ENCODE measurements at regions not wholly inside any gene's neighbourhood (a gene's known extent, or its start where the extent isn't known, plus 50 kb on each side); places are given as distances from the start of the nearest gene placed in this dataset.

GRCh38 chr11:97225794-97226193 lies 836.0 kb downstream of the JRKL start:
- no peak for DNase-seq (ENCODE audit: low spot score)
- no peak for TF ChIP-seq CTCF (IDR thresholded peaks at IDR 0.05)
- no peak for ATAC-seq (ENCODE audit: low FRiP score)

- no peak for TF ChIP-seq CTCF (IDR thresholded peaks at IDR 0.05)
- ATAC-seq (ENCODE audit: low FRiP score): no peak
- DNase-seq (ENCODE audit: low spot score): no peak
Observed at GRCh38 chr11:97229936-97230335, 840.1 kb downstream of the JRKL start.

GRCh38 chr11:97231231-97231630 lies 841.4 kb downstream of the JRKL start:
- no peak for TF ChIP-seq CTCF (IDR thresholded peaks at IDR 0.05)
- DNase-seq (ENCODE audit: low spot score) (no peak), ATAC-seq (ENCODE audit: low FRiP score) (no peak)

GRCh38 chr11:97234016-97234415 lies 844.2 kb downstream of the JRKL start:
- DNase-seq (ENCODE audit: low spot score) (no peak), ATAC-seq (ENCODE audit: low FRiP score) (no peak)
- no peak for TF ChIP-seq CTCF (IDR thresholded peaks at IDR 0.05)

GRCh38 chr11:97237151-97237550 lies 847.3 kb downstream of the JRKL start:
- ATAC-seq (ENCODE audit: low FRiP score): no peak
- TF ChIP-seq CTCF (IDR thresholded peaks at IDR 0.05): no peak
- no peak for DNase-seq (ENCODE audit: low spot score)

- no peak for TF ChIP-seq CTCF (IDR thresholded peaks at IDR 0.05)
- ATAC-seq (ENCODE audit: low FRiP score): no peak
- no peak for DNase-seq (ENCODE audit: low spot score)
Observed at GRCh38 chr11:97247601-97248000, 857.8 kb downstream of the JRKL start.

- DNase-seq (ENCODE audit: low spot score) (no peak), ATAC-seq (ENCODE audit: low FRiP score) (no peak)
Observed at GRCh38 chr11:97254790-97255189, 865.0 kb downstream of the JRKL start.

More at GRCh38 chr11:97254790-97255189, 865.0 kb downstream of the JRKL start:
- TF ChIP-seq CTCF (IDR thresholded peaks at IDR 0.05): no peak
